ENCODE measurements at regions not wholly inside any gene's neighbourhood (a gene's known extent, or its start where the extent isn't known, plus 50 kb on each side); places are given as distances from the start of the nearest gene placed in this dataset.

GRCh38 chr12:124464062-124464461, 103.3 kb downstream of the NCOR2 start:
- Histone ChIP-seq H2AFZ (ENCODE audit: low read depth, low read length) (no peak overlapping the region), H3K79me2 (ENCODE audit: insufficient read depth, low read length) (peaks cover 31% of the 10 kb centered on the region), H3K27me3 (ENCODE audit: insufficient read depth, low read length, poor library complexity) (no peaks in the 10 kb centered on the region), H3K4me1 (ENCODE audit: insufficient read depth, low read length) (peaks cover 23% of the 10 kb centered on the region), H3K9me3 (ENCODE audit: insufficient read depth, low read length, severe bottlenecking) (no peaks in the 10 kb centered on the region), H3K36me3 (ENCODE audit: insufficient read depth, low read length) (peaks cover 72% of the 10 kb centered on the region), H3K9ac (ENCODE audit: low read depth, low read length) (no peak overlapping the region), H3K4me3 (ENCODE audit: low read depth in 1 of 2, low read length in 2 of 2) (no peak overlapping the region), H3K4me2 (ENCODE audit: insufficient read depth, low read length) (no peak overlapping the region), H4K20me1 (ENCODE audit: insufficient read depth, low read length) (peaks cover 78% of the 10 kb centered on the region), H3K27ac (ENCODE audit: low read length) (no peak overlapping the region)
- ATAC-seq (ENCODE audit: insufficient read depth, low read depth) (no peak), DNase-seq (no peak)
- TF ChIP-seq EZH2 (IDR thresholded peaks at IDR 0.05; ENCODE audit: borderline replicate concordance, low read depth, low read length, severe bottlenecking) = no peak
- no peak for TF ChIP-seq CTCF (IDR thresholded peaks at IDR 0.05; ENCODE audit: borderline replicate concordance, extremely low read depth, low read length, poor library complexity, severe bottlenecking)

- Histone ChIP-seq H3K27ac (ENCODE audit: low read length) (no peak overlapping the region), H3K4me3 (ENCODE audit: low read depth in 1 of 2, low read length in 2 of 2) (no peak overlapping the region), H3K4me1 (ENCODE audit: insufficient read depth, low read length) (peaks cover 23% of the 10 kb centered on the region), H3K9ac (ENCODE audit: low read depth, low read length) (no peak overlapping the region), H3K79me2 (ENCODE audit: insufficient read depth, low read length) (peaks cover 28% of the 10 kb centered on the region), H3K9me3 (ENCODE audit: insufficient read depth, low read length, severe bottlenecking) (no peaks in the 10 kb centered on the region), H3K36me3 (ENCODE audit: insufficient read depth, low read length) (peaks cover 75% of the 10 kb centered on the region), H3K4me2 (ENCODE audit: insufficient read depth, low read length) (no peak overlapping the region), H4K20me1 (ENCODE audit: insufficient read depth, low read length) (peaks cover 79% of the 10 kb centered on the region), H2AFZ (ENCODE audit: low read depth, low read length) (no peak overlapping the region), H3K27me3 (ENCODE audit: insufficient read depth, low read length, poor library complexity) (no peaks in the 10 kb centered on the region)
- no peak for DNase-seq
- no peak for TF ChIP-seq EZH2 (IDR thresholded peaks at IDR 0.05; ENCODE audit: borderline replicate concordance, low read depth, low read length, severe bottlenecking)
- TF ChIP-seq CTCF (IDR thresholded peaks at IDR 0.05; ENCODE audit: borderline replicate concordance, extremely low read depth, low read length, poor library complexity, severe bottlenecking) = no peak
- no peak for ATAC-seq (ENCODE audit: insufficient read depth, low read depth)
These were observed 104.0 kb downstream of the NCOR2 start for GRCh38 chr12:124463341-124463921.

GRCh38 chr12:124462750-124463149, 104.7 kb downstream of the NCOR2 start:
- Histone ChIP-seq H3K36me3 (ENCODE audit: insufficient read depth, low read length) (peaks cover 81% of the 10 kb centered on the region), H3K4me3 (ENCODE audit: low read depth in 1 of 2, low read length in 2 of 2) (no peak overlapping the region), H3K4me2 (ENCODE audit: insufficient read depth, low read length) (no peak overlapping the region), H3K4me1 (ENCODE audit: insufficient read depth, low read length) (peaks cover 23% of the 10 kb centered on the region), H3K27ac (ENCODE audit: low read length) (no peak overlapping the region), H4K20me1 (ENCODE audit: insufficient read depth, low read length) (peaks cover 83% of the 10 kb centered on the region), H2AFZ (ENCODE audit: low read depth, low read length) (no peak overlapping the region), H3K79me2 (ENCODE audit: insufficient read depth, low read length) (peaks cover 28% of the 10 kb centered on the region), H3K9me3 (ENCODE audit: insufficient read depth, low read length, severe bottlenecking) (no peaks in the 10 kb centered on the region), H3K27me3 (ENCODE audit: insufficient read depth, low read length, poor library complexity) (no peaks in the 10 kb centered on the region), H3K9ac (ENCODE audit: low read depth, low read length) (no peak overlapping the region)
- no peak for ATAC-seq (ENCODE audit: insufficient read depth, low read depth)
- TF ChIP-seq CTCF (IDR thresholded peaks at IDR 0.05; ENCODE audit: borderline replicate concordance, extremely low read depth, low read length, poor library complexity, severe bottlenecking) = no peak
- no peak for TF ChIP-seq EZH2 (IDR thresholded peaks at IDR 0.05; ENCODE audit: borderline replicate concordance, low read depth, low read length, severe bottlenecking)
- no peak for DNase-seq
